NCI-H2227 (cell line): ENCODE measurements at regions not wholly inside any gene's neighbourhood (a gene's known extent, or its start where the extent isn't known, plus 50 kb on each side); places are given as distances from the start of the nearest gene placed in this dataset.
A peak's percentile ranks its signal among the peaks of the same experiment; 100 is the strongest.

Experiments used
- DNase-seq: peaks from one replicate; lab custom pipeline; 2025; ENCODE audit not compliant: unreplicated experiment; lab: John Stamatoyannopoulos, UW

DNA sequence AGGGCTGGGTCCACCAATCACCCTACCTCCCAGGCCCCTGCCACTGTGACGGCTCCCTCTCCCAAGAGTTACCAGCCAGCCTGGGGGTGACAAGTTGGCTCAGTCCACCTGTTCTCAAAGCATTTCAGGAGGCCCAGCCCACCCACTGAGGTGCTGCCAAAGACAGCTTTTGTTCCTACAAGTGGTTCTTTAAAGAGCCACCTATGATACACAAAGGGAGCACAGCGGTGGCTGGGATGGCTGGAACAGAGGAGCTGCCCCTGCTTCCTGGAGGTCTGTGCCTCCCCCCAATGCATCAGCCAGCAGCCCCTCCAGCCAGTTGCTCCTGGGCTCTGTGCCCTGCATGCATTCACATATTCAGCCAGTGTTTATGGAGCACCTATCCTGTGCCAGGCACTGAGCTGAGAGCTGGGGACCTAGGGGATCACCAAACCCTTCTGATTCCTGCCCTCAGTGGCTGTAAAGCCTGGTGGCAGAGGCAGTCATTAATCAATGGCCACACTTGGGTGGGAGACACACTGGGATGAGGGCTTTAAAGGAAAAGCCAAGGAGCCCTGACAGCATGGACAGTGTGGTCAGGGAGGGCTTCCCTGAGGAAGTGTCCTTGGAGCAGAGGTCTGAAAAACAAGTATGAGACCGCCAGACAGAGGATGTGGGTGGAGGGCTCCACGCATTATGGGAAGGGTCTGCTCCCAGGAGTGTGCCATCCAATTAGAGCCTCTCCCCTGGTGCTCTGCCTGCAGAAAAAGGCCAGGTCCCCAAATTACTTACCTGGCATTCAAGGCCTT, 107.1 kb upstream of the LINGO1 start:
- DNase-seq, result peak; percentile 22

DNA sequence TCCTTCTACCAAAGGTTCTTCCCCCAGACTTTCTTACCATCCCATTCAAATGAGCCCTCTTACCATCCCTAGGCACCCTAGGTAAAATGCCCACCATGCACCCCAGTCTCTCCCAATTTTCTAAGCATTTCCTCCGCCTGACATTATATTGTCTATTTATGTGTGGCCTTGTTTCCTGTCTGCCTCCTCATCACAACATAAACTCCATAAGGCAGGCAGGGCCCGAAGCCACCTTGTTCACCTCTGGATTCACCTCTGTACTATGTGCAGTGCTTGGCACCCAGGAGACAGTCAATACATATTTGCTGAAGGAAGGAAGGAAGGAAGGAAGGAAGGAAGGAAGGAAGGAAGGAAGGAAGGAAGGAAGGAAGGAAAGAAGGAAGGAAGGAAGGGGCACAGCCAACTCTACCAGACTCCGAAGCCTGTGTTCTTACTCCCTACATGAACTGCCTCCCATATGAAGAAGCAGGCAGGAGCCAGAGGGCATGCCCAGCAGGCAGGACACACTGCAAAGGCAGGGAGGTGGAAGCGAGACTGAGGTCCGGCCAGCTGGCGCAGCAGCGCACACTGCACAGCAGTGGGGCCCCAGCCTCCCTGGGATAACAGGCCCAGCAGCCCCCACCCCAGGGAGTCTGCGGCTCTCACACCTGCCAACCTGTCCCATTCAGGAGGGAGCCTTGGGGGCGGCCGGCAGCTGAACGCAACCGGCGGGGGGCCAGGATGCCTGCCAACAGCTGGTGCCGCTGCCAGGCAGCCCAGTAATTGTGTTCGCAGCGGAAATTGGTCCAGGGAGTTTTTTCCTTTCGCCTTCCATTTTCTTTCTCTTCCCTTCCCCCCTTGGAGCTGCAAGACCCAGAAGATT, 106.0 kb upstream of the LINGO1 start:
- peak; percentile 70 for DNase-seq

DNA sequence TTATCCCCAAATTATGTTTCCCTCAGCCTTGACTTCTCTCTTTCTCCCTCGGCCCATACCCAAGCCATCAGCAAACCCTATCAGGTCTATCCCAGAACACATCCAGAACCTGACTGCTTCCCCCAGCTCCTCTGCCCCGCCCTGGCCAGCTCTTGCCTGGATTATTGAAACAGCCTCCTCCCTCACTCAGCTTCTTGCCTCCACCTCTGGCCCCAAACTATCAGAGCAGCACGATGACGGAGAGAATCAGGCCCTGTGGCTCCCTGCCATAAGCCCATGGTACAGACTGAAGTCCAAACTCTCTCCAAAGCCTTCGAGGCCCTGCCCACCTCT, 105.3 kb upstream of the LINGO1 start:
- no peak for DNase-seq

DNA sequence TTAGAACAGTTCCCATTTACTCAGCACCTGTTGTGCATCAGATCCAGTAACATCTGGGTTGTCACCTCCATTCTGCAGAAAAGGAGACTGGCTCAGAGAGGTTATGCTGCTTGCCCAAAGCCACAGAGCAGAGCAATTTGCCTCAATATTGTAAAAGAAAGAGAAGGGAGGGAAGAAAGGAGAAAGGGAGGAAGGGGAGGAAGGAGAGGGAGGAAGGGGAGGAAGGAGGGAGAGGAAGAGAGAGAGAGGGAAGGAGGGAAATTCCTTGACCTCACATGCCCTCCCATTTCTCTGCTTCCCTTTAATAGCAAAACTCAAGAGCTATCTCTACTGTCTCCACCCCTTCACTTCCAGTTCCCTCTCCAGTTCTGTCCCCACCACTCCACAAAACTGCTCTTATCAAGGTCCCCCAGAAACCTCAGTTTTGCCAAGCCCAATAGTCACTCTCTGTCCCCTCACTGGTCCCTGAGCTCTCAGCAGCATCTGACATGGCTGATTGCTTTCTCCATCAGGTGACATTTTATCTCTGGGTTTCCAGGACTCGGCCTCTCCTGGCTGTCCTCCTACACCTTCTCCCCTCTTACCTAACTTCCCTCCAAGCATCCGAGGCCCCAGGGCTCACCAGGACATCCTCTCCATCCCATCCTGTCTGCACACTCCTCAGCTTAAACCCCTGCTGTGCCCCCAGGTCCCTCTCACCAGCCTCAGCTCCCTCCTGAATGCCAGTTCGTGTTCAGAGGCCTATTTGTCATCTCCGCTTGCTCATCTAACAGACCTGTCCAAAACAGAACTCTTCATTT, 104.7 kb upstream of the LINGO1 start:
- no peak for DNase-seq

DNA sequence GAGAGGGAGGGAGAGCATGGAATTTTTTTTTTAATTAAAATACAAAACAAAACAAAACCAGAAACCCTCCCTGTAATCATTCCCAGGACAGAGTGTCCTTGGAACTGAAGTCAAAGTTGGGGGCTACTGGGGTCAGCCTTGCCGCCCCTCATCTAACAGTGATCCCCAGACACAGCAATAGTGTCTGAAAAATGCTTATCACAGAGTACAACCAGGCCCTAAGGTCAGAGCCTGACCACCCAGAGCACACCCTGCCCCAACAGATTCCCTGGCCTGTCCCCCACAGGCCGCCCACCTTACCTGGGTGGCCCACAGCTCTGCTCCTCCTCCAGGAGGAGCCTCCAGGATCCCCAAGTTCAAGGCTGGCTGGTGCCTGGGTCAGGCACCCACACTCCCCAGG, 101.6 kb upstream of the LINGO1 start:
- no peak for DNase-seq

DNA sequence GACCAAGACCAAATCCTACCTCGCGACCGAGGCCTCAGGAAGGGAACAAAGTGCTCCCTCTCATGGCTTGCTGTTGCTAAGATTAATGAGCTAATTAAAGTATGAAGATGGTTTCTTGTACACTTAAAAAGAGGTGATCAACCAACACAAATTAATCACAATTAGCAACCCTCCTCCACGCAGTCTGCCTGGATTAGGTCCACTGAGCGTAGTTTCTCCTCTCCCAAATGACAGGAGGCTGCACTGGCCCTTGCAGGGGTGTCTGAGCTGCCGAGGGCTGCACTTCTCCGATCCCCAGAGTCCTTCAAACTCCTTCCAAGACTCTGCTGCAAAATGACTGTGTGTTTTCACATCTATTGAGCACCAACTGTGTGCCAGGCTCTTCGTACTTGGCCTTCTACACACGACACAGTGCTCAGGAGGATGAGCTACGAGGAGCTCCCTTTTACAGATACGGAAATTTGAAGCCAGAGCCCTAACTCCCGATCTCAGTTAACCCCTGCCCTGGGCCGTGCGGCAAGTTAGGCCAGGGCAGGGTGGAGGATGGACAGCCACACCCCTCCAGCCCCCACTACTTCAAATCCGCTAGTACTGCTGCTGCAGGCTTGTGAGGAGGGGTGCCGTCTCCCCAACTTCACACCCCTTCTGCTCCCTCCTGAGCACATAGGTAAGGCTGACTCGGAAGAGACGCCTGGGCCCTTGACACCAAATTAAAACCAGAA, 101.0 kb upstream of the LINGO1 start:
- no peak for DNase-seq

DNA sequence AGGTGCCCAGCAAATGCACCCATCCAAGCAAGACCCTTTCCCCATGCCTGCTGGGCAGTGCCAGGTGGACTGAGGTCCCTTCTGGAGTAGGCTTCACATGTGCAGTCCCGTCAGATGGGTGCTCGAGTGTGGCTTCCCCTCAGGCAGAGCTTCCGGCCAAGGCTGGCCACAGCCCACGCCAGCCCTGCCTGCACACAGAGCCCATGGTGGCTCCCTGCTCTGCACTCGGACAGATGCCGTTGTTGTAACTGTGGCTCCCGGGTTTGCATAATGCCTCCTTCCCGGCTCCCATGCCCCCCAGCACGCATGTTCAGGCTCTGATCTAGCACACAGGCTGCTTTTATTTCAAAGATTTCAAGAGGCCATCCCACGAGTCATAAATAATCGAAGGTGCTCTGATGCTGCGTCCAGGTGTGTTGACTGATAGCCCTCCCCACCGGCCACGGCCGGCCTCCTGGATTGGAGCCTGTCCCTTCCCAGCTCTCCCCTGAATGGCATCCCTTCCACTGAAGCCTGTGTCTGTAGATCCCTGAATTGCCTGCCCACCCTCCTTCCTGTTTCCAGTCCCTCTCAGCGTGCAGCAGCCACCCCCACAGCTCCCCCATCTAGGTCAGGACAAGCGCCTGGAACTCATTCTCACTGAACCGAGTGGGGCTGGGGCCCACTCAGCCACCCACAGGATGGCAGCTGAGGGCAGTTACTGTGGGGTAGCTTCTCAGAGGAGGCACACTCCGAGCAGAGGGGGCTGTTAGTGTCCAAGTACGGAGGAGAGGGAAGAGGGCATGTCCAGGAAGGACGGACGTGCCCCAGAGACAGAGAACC, 100.0 kb upstream of the LINGO1 start:
- DNase-seq, result no peak

DNA sequence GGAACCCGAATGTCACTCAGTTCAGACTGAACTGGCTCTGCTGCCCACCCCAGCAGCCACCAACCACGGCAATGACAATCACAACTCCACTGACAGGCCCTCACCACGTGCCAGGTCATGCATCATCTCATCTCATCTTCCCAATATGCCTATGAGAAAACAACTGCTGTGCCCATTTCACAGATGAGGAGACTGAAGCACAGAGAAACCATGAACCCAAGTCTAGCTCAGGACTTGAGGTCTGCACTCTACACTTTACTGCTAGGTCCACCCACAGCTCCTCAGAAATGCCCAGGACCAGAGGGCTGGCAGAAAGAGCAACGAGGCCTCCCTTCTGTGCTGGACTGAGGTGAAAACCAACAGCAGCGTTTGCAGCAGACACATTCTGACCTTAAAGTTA, 99.2 kb upstream of the LINGO1 start:
- DNase-seq, result no peak

DNA sequence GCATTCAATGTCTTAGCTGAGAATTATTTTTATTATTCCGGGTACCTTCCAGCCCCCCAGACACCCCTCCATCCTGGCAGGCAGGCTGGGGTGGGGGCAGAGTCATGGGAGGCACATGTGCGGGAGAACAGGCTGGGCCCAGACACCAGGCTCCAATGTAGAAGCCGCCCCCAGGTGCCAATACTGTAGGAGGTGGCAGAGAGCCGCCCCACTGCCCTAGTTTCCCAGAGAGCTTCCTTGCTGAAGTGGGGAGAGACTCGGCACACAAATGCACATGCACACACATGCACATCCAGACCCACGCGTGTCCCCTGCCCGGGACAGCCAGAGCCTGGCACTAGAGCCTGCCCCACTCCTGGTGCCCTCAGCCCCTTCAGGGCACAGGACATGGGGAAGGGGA, 98.4 kb upstream of the LINGO1 start:
- DNase-seq, result no peak

DNA sequence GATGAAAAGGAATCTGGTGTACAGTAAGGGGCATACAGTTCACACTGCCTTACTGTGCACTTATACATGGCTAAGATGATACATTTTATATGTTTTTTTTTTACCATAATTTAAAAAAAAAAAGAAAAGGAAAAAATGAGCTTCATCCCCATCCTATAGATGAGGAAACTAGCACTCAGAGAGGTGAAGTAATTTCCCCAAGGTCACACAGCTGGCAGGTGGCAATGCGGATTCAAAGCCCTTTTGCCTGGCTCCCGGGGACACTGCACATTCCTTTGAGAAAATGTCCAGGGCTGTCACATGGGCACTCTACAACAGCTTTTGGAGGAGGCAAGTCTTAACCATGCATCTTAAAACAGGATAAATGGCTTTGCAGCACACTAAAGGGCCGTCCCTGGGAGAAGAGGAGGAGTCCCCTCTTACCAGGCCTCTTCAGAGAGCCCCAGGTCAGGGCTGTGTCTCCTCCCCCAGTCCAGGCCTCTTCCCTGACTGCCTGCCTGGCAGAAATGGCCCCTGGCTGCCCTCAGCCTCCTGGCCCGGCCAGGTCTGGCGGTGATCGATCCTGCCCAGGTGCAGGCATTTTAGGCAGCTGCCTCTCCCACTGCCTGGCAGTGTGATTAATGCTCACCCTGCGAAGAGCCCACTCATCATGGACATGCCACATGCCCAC, 95.1 kb upstream of the LINGO1 start:
- no peak for DNase-seq

DNA sequence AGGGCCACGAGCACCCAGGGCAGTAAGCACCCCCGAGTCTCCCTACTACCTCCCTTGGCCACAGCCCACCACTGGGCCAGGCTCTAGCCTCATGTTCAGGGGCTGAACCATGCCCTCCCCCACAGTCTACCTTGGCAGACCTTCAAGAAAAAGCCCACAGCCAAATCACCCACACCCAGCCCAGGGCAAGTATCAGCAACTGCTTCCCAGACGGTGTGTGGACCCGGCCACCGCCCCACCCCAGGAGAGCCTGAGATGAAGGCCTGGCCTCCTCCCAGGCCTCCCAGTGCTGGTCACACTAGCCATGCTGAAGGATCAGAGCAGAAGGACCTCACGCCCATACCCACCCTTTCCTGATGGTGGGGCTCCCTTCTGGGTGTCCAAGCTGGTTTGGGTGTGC, 92.0 kb upstream of the LINGO1 start:
- DNase-seq, result no peak

DNA sequence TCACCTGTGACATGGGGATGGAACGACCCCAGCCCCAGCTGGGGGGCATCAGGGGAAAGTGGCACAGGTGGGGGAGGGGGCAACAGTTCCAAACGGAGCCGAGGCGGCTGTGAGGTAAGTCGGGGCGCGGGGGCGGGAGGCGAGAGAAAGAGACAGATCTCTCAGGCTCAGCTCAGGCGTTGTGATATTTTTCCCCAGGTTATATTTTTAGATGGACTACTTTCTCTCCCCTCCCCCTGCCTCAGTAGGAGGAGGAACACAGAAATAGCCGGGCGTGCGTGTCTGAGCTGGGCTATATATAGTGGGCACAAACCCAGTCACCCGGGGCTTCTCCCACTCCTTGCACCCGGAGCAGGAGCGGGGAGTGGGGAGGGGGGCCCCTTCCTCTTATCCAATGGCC, 91.0 kb upstream of the LINGO1 start:
- no peak for DNase-seq

DNA sequence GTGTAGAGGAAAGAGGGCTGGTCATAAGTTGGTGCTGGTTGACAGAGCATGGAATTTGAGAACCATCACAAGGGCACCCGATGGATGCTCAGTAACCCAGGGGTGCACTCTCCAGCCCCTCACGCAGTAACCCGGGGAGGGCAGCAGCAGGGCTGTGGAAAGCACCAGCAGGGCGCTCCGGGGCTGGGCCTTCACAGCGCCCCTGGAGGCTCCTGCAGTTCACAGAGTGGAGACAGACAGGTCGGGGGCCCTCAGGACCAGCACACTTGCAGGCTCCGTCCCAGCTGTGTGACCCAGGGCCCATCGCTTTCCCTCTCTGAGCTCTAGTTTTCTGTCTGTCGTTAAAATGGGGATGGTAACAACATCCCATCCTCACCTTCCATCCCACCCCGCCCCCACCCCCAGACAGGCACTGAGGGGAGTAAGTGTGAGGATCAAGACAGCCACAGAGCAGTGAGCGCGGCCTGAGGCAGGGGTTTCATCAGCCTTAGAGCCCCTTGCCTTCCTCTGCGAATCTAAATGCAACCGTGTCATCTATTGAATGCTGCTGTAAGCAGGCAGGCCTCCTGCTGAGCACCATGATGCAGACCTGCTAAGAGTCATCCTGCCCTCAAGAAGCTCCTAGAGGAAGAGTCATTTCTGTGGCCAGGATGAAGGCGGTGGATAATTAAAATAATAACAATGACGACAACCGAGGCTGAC, 90.2 kb upstream of the LINGO1 start:
- DNase-seq, result no peak

DNA sequence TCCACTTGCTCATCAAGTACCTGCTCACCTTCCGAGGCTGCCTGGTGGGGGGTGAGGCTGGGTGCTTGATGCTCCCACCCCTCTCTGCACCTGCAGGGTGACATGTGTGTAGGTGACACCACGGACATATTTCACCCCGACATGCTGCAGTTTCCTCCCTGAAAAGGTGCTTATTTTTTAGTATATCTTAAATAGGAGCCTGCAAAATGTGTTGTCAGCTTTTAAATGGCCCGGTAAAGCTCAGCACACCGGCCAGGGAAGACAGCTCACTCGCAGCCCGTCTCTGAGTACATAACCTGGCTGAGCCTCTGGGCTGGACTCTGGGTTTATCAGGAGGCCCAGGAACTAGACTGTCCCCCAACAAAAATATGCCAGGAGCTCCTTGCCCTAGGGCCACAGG, 89.3 kb upstream of the LINGO1 start:
- no peak for DNase-seq

DNA sequence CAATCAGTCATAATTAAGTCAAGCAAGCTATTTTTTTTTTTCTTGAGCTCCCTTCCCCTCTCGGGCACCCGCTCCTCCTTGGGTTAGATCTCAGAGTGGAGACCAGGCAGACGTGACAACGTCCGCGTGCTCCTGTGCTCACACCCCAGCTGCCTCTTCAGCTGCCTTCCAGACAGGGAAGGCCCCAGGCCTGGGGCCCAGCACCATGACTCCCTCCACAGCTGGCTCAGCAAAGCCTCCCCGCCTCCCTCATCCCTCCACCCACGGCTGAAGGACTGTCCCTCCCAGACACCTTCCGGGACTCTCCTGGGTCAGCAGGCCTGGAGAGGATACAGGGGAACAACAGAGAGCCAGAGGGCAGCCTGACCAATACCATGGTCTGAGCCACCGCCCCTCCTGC, 87.9 kb upstream of the LINGO1 start:
- DNase-seq, result no peak

DNA sequence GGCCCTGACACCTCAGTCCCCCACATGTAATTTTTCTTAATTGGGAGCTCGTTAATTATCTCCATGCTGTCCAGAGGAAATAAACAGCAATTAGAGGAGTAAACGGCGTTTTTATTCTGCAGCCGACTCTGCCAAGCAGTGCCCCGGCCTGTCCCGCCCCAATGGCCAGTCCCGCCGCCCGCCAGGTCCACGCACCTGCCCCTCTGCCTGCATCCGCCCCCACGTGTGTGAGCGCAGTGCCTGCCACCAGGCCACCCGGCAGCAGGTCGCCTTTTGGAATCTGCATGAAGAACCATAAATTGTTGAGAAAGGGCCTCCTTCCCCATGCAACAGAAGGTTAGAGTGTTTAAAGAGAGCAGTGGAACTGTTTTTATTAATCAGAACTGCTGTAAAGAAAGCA, 87.5 kb upstream of the LINGO1 start:
- DNase-seq, result no peak

DNA sequence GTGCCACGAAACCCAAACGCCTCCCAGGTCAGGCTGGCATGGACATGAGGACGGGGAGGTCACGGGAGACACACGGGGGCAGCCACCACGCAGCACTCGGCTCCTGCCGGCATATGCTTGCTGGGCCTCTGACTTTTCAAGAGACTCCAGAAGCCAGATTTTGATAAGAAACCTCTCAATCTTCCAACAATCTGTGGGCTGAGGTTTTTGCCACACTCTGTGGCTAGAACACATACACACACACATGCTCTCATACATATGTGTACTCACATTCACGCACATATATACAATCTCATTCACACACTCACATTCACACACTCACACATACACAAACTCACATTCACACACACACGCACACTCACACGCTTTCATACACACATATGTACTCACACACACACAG, 86.7 kb upstream of the LINGO1 start:
- DNase-seq, result no peak

DNA sequence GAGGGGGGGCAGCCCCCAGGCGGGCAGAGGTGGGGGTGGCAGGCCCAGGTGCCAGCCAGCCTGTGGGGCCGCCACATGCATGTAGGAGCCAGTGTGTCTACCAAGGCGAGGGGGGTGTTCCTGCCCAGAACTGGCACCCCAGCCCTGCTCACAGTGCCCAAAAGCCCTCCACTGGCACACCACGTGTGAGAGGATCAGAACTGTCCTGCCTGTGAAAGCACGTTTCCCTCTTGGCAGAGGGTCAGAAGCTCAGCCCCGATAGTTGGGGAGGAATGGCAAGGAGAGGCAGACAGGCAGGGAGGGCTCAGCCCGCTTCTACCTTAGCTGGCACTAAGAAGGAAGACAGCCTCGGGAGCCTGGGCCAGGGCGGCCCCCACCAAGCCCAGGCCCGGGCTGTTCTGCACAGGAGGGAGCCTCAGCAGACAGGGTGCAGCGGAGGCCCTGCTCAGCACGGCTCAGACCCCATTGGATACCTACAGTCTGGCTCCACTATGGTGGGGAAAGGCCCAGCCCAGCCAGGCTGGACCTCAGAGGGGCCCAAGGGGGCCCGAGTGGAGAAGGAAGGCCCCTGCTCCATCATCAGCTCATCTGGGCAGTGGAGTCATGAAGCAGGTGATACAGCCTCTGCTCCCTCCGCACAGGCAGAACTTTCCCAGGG, 84.8 kb upstream of the LINGO1 start:
- DNase-seq, result no peak
